Liver (tissue), 8 donors: ENCODE measurements at regions not wholly inside any gene's neighbourhood (a gene's known extent, or its start where the extent isn't known, plus 50 kb on each side); places are given as distances from the start of the nearest gene placed in this dataset.

ENCODE experiments used
- DNase-seq: peaks from one replicate; pipeline ENCODE4 v3.0.0-alpha.2; 2017; ENCODE audit warnings: low spot score
- H3K27ac ChIP-seq, 2 donors: one replicate each; pipeline ENCODE4 v1.7.0; 2013; ENCODE audit warnings: inconsistent platforms in 2 of 2, low read length in 2 of 2, control low read depth in 1 of 2, low read depth in 1 of 2, mild to moderate bottlenecking in 1 of 2
- H3K27me3 ChIP-seq, 4 donors: one replicate each; pipeline versions ENCODE4 v1.6.1 to v1.7.0; 2013; ENCODE audit warnings: low read length in 3 of 4, inconsistent platforms in 1 of 4, mild to moderate bottlenecking in 1 of 4, moderate library complexity in 1 of 4; ENCODE audit not compliant: control insufficient read depth in 4 of 4, insufficient read depth in 4 of 4
- H3K36me3 ChIP-seq, 4 donors: one replicate each; pipeline versions ENCODE4 v1.6.1 to v1.7.0; 2013; ENCODE audit warnings: low read length in 3 of 4, mild to moderate bottlenecking in 3 of 4, low read depth in 1 of 4, moderate library complexity in 1 of 4; ENCODE audit not compliant: control insufficient read depth in 4 of 4, insufficient read depth in 3 of 4
- H3K4me1 ChIP-seq, 4 donors: one replicate each; pipeline versions ENCODE4 v1.6.1 to v1.7.0; 2013; ENCODE audit warnings: low read length in 3 of 4, mild to moderate bottlenecking in 3 of 4, moderate library complexity in 1 of 4; ENCODE audit not compliant: control insufficient read depth in 4 of 4, insufficient read depth in 4 of 4
- H3K4me3 ChIP-seq, 3 donors: one replicate each; pipeline versions ENCODE4 v1.6.1 to v1.7.0; 2013; ENCODE audit warnings: low read length in 3 of 3, control low read depth in 1 of 3, low read depth in 1 of 3, mild to moderate bottlenecking in 1 of 3
- H3K9ac ChIP-seq, 2 donors: one replicate each; pipeline ENCODE4 v1.7.0; 2013; ENCODE audit warnings: low read length in 2 of 2, mild to moderate bottlenecking in 2 of 2, moderate library complexity in 2 of 2, control low read depth in 1 of 2, low read depth in 1 of 2
- H3K9me3 ChIP-seq, 4 donors: one replicate each; pipeline versions ENCODE4 v1.6.1 to v1.7.0; 2013; ENCODE audit warnings: low read length in 3 of 4; ENCODE audit not compliant: control insufficient read depth in 4 of 4
- EGR1 ChIP-seq, 2 donors: IDR thresholded peaks; 2 replicates each; pipeline ENCODE4 v1.6.1; 2016 to 2018; ENCODE audit warnings: antibody characterized with exemption in 2 of 2, low read depth in 2 of 2
- FOXA1 ChIP-seq: IDR thresholded peaks from 2 replicates; pipeline ENCODE4 v1.6.1; 2016; ENCODE audit warnings: antibody characterized with exemption
- FOXA2 ChIP-seq: IDR thresholded peaks from 2 replicates; pipeline ENCODE4 v1.6.1; 2016; ENCODE audit warnings: antibody characterized with exemption
- GABPA ChIP-seq, 2 donors: IDR thresholded peaks in 1 of 2; conservative IDR thresholded peaks in 1 of 2; 2 replicates each; pipeline ENCODE4 v1.6.1; 2016; ENCODE audit warnings: antibody characterized with exemption in 2 of 2, mild to moderate bottlenecking in 1 of 2, moderate library complexity in 1 of 2
- HNF4A ChIP-seq, 2 donors: conservative IDR thresholded peaks; 2 replicates each; pipeline ENCODE4 v1.6.1; 2016; ENCODE audit warnings: antibody characterized with exemption in 2 of 2, mild to moderate bottlenecking in 2 of 2
- HNF4G ChIP-seq: IDR thresholded peaks from 2 replicates; pipeline ENCODE4 v1.6.1; 2016; ENCODE audit warnings: antibody characterized with exemption
- JUND ChIP-seq, 2 donors: IDR thresholded peaks; 2 replicates each; pipeline ENCODE4 v1.6.1; 2016; ENCODE audit warnings: antibody characterized with exemption in 2 of 2
- NR2F2 ChIP-seq: IDR thresholded peaks from 2 replicates; pipeline ENCODE4 v1.6.1; 2016; ENCODE audit warnings: antibody characterized with exemption
- RXRA ChIP-seq, 2 donors: IDR thresholded peaks; 2 replicates each; pipeline ENCODE4 v1.6.1; 2017 to 2018; ENCODE audit warnings: antibody characterized with exemption in 2 of 2, mild to moderate bottlenecking in 1 of 2
- SP1 ChIP-seq: IDR thresholded peaks from 2 replicates; pipeline ENCODE4 v1.6.1; 2018; ENCODE audit warnings: antibody characterized with exemption, mild to moderate bottlenecking
- TAF1 ChIP-seq: conservative IDR thresholded peaks from 2 replicates; pipeline ENCODE4 v1.6.1; 2016; ENCODE audit warnings: antibody characterized with exemption, mild to moderate bottlenecking
- YY1 ChIP-seq: IDR thresholded peaks from 2 replicates; pipeline ENCODE4 v1.6.1; 2016; ENCODE audit warnings: antibody characterized with exemption, mild to moderate bottlenecking
- WGBS: extraction: QIAGEN DNeasy Blood & Tissue Kit; methylation state at CpG from one replicate; pipeline ENCODE4 v1.1.7; 2013; 5-methylcytosine and 5-hydroxymethylcytosine counted together
- TF ChIP-seq, protein P1 (sequence below): IDR thresholded peaks from 2 replicates; pipeline ENCODE4 v1.6.1; 2016; ENCODE audit warnings: antibody characterized with exemption, mild to moderate bottlenecking
- TF ChIP-seq, protein P2 (sequence below): fragments of 150-350 bp; IDR thresholded peaks from 2 replicates; pipeline ENCODE4 v1.5.1; 2017; ENCODE audit warnings: improper control_type of control experiment, low read depth, low read length; ENCODE audit not compliant: missing input control
- TF ChIP-seq, protein P3 (sequence below): IDR thresholded peaks from 2 replicates; pipeline ENCODE4 v1.6.1; 2016; ENCODE audit warnings: antibody characterized with exemption
- TF ChIP-seq, protein P4 (sequence below): IDR thresholded peaks from 2 replicates; pipeline ENCODE4 v1.6.1; 2016; ENCODE audit warnings: antibody characterized with exemption
- TF ChIP-seq, protein P5 (sequence below): IDR thresholded peaks from 2 replicates; pipeline ENCODE4 v1.6.1; 2016; ENCODE audit warnings: antibody characterized with exemption
- donor health status: healthy.
- donor health status: healthy.
- donor health status: healthy.
- donor health status: healthy.
- donor health status: healthy.

DNA sequence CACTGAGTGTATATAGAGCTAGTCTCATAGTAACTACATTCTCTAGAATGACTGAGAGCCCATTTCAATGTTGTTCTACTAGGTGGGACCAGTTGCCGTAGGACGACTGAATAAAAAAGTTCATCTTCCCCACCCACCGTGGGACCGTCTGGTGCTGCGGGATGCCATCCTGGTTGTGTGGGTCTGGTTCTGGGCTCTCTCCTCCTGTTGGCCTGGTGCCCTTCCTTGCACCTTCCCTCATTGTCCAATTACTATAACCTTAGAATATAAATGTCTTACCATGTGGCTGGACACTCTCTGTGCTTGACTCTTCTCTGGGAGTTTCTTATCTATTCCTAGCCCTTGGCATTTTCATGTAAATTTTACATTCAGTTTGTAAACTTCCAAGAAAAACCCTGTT lies 344.4 kb downstream of the TCERG1L start:
- H3K4me3 ChIP-seq: no peak overlapping the region
- H3K9me3 ChIP-seq: no peaks in the 10 kb centered on the region
- no peak overlapping the region for H3K9ac ChIP-seq
- no peaks in the 10 kb centered on the region for H3K36me3 ChIP-seq
- 87% methylated on average over 5 of the region's 5 CpGs for WGBS
- H3K27me3 ChIP-seq: peaks cover 0 to 2% (median 0%) of the 10 kb centered on the region in 4 donors
- DNase-seq: no peak
- TF ChIP-seq FOXA2 (no peak), HNF4A (conservative IDR thresholded peaks at IDR 0.05) (no peak), YY1 (no peak), RXRA (IDR thresholded peaks at IDR 0.05) (no peak), TAF1 (no peak), NR2F2 (no peak), JUND (IDR thresholded peaks at IDR 0.05) (no peak), GABPA (IDR thresholded peaks at IDR 0.05 in 1 of 2, conservative IDR thresholded peaks at IDR 0.05 in 1 of 2) (no peak), EGR1 (IDR thresholded peaks at IDR 0.05; ENCODE audit: low read depth in 2 of 2) (no peak), HNF4G (no peak), SP1 (no peak), FOXA1 (no peak)
- TF ChIP-seq, protein P1, sequence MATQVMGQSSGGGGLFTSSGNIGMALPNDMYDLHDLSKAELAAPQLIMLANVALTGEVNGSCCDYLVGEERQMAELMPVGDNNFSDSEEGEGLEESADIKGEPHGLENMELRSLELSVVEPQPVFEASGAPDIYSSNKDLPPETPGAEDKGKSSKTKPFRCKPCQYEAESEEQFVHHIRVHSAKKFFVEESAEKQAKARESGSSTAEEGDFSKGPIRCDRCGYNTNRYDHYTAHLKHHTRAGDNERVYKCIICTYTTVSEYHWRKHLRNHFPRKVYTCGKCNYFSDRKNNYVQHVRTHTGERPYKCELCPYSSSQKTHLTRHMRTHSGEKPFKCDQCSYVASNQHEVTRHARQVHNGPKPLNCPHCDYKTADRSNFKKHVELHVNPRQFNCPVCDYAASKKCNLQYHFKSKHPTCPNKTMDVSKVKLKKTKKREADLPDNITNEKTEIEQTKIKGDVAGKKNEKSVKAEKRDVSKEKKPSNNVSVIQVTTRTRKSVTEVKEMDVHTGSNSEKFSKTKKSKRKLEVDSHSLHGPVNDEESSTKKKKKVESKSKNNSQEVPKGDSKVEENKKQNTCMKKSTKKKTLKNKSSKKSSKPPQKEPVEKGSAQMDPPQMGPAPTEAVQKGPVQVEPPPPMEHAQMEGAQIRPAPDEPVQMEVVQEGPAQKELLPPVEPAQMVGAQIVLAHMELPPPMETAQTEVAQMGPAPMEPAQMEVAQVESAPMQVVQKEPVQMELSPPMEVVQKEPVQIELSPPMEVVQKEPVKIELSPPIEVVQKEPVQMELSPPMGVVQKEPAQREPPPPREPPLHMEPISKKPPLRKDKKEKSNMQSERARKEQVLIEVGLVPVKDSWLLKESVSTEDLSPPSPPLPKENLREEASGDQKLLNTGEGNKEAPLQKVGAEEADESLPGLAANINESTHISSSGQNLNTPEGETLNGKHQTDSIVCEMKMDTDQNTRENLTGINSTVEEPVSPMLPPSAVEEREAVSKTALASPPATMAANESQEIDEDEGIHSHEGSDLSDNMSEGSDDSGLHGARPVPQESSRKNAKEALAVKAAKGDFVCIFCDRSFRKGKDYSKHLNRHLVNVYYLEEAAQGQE: no peak
- TF ChIP-seq, protein P2, sequence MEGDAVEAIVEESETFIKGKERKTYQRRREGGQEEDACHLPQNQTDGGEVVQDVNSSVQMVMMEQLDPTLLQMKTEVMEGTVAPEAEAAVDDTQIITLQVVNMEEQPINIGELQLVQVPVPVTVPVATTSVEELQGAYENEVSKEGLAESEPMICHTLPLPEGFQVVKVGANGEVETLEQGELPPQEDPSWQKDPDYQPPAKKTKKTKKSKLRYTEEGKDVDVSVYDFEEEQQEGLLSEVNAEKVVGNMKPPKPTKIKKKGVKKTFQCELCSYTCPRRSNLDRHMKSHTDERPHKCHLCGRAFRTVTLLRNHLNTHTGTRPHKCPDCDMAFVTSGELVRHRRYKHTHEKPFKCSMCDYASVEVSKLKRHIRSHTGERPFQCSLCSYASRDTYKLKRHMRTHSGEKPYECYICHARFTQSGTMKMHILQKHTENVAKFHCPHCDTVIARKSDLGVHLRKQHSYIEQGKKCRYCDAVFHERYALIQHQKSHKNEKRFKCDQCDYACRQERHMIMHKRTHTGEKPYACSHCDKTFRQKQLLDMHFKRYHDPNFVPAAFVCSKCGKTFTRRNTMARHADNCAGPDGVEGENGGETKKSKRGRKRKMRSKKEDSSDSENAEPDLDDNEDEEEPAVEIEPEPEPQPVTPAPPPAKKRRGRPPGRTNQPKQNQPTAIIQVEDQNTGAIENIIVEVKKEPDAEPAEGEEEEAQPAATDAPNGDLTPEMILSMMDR: no peak
- TF ChIP-seq, protein P3, sequence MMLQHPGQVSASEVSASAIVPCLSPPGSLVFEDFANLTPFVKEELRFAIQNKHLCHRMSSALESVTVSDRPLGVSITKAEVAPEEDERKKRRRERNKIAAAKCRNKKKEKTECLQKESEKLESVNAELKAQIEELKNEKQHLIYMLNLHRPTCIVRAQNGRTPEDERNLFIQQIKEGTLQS: no peak
- TF ChIP-seq, protein P4, sequence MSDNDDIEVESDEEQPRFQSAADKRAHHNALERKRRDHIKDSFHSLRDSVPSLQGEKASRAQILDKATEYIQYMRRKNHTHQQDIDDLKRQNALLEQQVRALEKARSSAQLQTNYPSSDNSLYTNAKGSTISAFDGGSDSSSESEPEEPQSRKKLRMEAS: no peak
- no peaks in the 10 kb centered on the region for H3K4me1 ChIP-seq
- no peak overlapping the region for H3K27ac ChIP-seq

DNA sequence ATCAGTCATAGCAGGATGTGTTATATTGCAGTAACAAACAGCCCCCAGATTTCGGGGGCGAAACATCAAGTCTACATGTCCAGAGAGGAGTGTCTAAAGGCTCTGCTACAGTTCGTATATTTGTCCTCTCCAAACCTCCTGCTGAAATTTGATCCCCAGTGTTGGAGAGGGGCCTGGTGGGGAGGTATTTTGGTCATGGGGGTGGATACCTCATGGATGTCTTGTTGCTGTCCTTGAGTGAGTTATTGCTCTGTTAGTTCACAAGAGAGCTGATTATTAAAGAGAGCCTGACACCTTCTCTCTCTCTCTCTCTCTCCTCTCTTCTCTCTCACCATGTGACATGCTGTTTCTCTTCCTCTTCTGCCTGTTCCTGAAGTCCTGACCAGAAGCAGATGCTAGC lies 343.7 kb downstream of the TCERG1L start:
- 56% methylated on average over 3 of the region's 3 CpGs for WGBS
- Histone ChIP-seq H3K27ac (no peak overlapping the region), H3K27me3 (peaks cover 0 to 2% (median 0%) of the 10 kb centered on the region in 4 donors), H3K4me3 (no peak overlapping the region), H3K4me1 (no peaks in the 10 kb centered on the region), H3K9ac (no peak overlapping the region), H3K9me3 (no peaks in the 10 kb centered on the region), H3K36me3 (no peaks in the 10 kb centered on the region)
- DNase-seq: no peak
- TF ChIP-seq, protein P3: no peak
- TF ChIP-seq NR2F2: no peak
- no peak for TF ChIP-seq FOXA1
- TF ChIP-seq, protein P5, sequence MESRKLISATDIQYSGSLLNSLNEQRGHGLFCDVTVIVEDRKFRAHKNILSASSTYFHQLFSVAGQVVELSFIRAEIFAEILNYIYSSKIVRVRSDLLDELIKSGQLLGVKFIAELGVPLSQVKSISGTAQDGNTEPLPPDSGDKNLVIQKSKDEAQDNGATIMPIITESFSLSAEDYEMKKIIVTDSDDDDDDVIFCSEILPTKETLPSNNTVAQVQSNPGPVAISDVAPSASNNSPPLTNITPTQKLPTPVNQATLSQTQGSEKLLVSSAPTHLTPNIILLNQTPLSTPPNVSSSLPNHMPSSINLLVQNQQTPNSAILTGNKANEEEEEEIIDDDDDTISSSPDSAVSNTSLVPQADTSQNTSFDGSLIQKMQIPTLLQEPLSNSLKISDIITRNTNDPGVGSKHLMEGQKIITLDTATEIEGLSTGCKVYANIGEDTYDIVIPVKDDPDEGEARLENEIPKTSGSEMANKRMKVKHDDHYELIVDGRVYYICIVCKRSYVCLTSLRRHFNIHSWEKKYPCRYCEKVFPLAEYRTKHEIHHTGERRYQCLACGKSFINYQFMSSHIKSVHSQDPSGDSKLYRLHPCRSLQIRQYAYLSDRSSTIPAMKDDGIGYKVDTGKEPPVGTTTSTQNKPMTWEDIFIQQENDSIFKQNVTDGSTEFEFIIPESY: no peak
- TF ChIP-seq HNF4A (conservative IDR thresholded peaks at IDR 0.05): no peak
- TF ChIP-seq, protein P4: no peak
- no peak for TF ChIP-seq EGR1 (IDR thresholded peaks at IDR 0.05; ENCODE audit: low read depth in 2 of 2)
- TF ChIP-seq RXRA (IDR thresholded peaks at IDR 0.05): no peak
- TF ChIP-seq YY1: no peak
- TF ChIP-seq HNF4G: no peak
- TF ChIP-seq FOXA2: no peak
- TF ChIP-seq GABPA (IDR thresholded peaks at IDR 0.05 in 1 of 2, conservative IDR thresholded peaks at IDR 0.05 in 1 of 2): no peak
- TF ChIP-seq, protein P2: no peak
- TF ChIP-seq TAF1: no peak
- no peak for TF ChIP-seq JUND (IDR thresholded peaks at IDR 0.05)
